ENCODE measurements at regions not wholly inside any gene's neighbourhood (a gene's known extent, or its start where the extent isn't known, plus 50 kb on each side); places are given as distances from the start of the nearest gene placed in this dataset.

DNA sequence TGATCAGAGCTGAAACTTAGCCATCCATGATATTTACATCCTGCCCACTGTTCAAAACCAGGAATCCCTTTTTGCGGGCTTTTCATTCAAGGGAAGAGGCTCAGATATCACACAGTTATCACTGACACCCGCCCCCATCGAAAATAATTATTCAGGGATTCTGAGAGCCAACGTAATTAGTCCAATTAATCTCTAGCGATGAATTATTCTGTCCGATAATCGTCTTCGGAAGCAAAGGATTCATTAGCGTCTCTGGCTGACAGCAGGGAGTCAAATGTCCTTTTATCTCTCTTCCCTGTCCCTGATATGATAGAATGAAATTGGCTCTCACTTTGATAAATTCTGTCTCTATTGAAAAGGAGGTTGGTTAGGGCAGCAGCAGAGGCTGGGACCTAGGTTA is 140.4 kb upstream of the IPO9 start:
- no peaks in the 10 kb centered on the region for H3K27me3 ChIP-seq (replicated peaks; ENCODE audit: insufficient read depth)
- TF ChIP-seq, protein P1, sequence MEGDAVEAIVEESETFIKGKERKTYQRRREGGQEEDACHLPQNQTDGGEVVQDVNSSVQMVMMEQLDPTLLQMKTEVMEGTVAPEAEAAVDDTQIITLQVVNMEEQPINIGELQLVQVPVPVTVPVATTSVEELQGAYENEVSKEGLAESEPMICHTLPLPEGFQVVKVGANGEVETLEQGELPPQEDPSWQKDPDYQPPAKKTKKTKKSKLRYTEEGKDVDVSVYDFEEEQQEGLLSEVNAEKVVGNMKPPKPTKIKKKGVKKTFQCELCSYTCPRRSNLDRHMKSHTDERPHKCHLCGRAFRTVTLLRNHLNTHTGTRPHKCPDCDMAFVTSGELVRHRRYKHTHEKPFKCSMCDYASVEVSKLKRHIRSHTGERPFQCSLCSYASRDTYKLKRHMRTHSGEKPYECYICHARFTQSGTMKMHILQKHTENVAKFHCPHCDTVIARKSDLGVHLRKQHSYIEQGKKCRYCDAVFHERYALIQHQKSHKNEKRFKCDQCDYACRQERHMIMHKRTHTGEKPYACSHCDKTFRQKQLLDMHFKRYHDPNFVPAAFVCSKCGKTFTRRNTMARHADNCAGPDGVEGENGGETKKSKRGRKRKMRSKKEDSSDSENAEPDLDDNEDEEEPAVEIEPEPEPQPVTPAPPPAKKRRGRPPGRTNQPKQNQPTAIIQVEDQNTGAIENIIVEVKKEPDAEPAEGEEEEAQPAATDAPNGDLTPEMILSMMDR (IDR thresholded peaks at IDR 0.05) = no peak
- TF ChIP-seq POLR2AphosphoS5 (IDR thresholded peaks at IDR 0.05) (no peak), POLR2A (IDR thresholded peaks at IDR 0.05) (no peak)
- no peak overlapping the region for H3K4me3 ChIP-seq
- H3K27ac ChIP-seq = no peak overlapping the region
- WGBS = 93% methylated on average over 9 of the region's 9 CpGs
- no peak for DNase-seq (ENCODE audit: low spot score)
- intact Hi-C loops (cut with DNase I) = no loop called here
- no peaks in the 10 kb centered on the region for H3K9me3 ChIP-seq
- no peaks in the 10 kb centered on the region for H3K36me3 ChIP-seq
- no peaks in the 10 kb centered on the region for H3K4me1 ChIP-seq (replicated peaks)

- no peaks in the 10 kb centered on the region for H3K9me3 ChIP-seq
- intact Hi-C loops (cut with DNase I) = no loop called here
- H3K36me3 ChIP-seq = no peaks in the 10 kb centered on the region
- no peak overlapping the region for H3K4me3 ChIP-seq
- H3K27me3 ChIP-seq (replicated peaks; ENCODE audit: insufficient read depth) = no peaks in the 10 kb centered on the region
- WGBS = 94% methylated on average over 8 of the region's 8 CpGs
- no peaks in the 10 kb centered on the region for H3K4me1 ChIP-seq (replicated peaks)
- no peak overlapping the region for H3K27ac ChIP-seq
- DNase-seq (ENCODE audit: low spot score) = no peak
- TF ChIP-seq POLR2A (IDR thresholded peaks at IDR 0.05) (no peak), POLR2AphosphoS5 (IDR thresholded peaks at IDR 0.05) (no peak)
- TF ChIP-seq, protein P1 (IDR thresholded peaks at IDR 0.05) = no peak
Measured at GRCh38 chr1:201689647-201690046, 139.3 kb upstream of the IPO9 start.

- DNase-seq (ENCODE audit: low spot score) = no peak
- Histone ChIP-seq H3K27me3 (replicated peaks; ENCODE audit: insufficient read depth) (no peaks in the 10 kb centered on the region), H3K27ac (no peak overlapping the region), H3K4me1 (replicated peaks) (peaks cover 2% of the 10 kb centered on the region), H3K36me3 (no peaks in the 10 kb centered on the region), H3K9me3 (no peaks in the 10 kb centered on the region), H3K4me3 (no peak overlapping the region)
- TF ChIP-seq POLR2A (IDR thresholded peaks at IDR 0.05) = no peak
- no peak for TF ChIP-seq POLR2AphosphoS5 (IDR thresholded peaks at IDR 0.05)
- TF ChIP-seq, protein P1 (IDR thresholded peaks at IDR 0.05) = no peak
- 93% methylated on average over 10 of the region's 10 CpGs for WGBS
- intact Hi-C loops (cut with DNase I) = no loop called here
Measured at GRCh38 chr1:201690528-201690927, 138.4 kb upstream of the IPO9 start.

DNA sequence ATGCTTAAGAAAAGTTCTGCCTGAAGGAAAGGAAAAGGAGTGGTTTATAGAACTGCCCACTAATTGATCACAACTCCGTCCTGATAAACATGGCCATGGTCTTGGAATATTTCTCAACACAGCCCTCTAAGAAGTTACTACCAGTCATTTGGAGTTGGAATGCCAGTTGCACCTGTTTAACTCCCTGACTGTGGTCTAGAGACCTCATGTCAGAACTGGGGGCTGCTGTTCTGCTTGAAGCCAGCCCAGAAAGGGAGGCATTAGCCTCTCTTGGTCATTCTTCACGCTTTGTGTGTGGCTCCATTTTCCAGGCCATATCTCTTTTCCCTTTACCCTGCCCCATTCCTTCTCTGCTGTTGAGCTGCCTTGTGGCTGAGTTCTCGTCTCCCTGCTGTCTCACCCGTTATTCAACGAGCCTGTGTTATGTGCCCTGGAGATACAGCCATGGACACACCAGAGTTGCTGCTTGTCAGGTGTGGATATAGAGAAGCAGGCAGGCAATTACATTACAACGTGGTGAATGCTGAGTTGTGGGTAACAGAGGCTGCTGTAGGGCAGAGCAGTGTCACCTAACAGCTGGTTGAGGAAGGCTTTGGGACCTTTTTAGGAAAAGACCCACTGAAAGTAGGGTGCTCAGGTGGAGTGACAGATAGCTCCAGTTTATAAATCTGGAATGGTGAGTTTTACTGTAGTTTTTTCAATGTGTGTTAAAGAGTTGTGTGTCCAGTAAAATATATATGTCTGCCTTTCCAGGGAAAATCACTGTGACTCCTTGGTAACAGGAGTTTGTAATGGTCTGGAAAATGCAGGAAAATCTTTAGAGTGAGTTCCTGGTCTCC is 137.0 kb upstream of the IPO9 start:
- no peak for DNase-seq (ENCODE audit: low spot score)
- Histone ChIP-seq H3K9me3 (no peaks in the 10 kb centered on the region), H3K27ac (no peak overlapping the region), H3K4me3 (no peak overlapping the region), H3K36me3 (no peaks in the 10 kb centered on the region), H3K27me3 (replicated peaks; ENCODE audit: insufficient read depth) (no peaks in the 10 kb centered on the region), H3K4me1 (replicated peaks) (peaks cover 7% of the 10 kb centered on the region)
- 73% methylated on average over 6 of the region's 6 CpGs for WGBS
- TF ChIP-seq, protein P1 (IDR thresholded peaks at IDR 0.05) = no peak
- no peak for TF ChIP-seq POLR2AphosphoS5 (IDR thresholded peaks at IDR 0.05)
- TF ChIP-seq POLR2A (IDR thresholded peaks at IDR 0.05) = no peak
- intact Hi-C loops (cut with DNase I) = no loop called here
